ENCODE measurements at regions not wholly inside any gene's neighbourhood (a gene's known extent, or its start where the extent isn't known, plus 50 kb on each side); places are given as distances from the start of the nearest gene placed in this dataset.

DNA sequence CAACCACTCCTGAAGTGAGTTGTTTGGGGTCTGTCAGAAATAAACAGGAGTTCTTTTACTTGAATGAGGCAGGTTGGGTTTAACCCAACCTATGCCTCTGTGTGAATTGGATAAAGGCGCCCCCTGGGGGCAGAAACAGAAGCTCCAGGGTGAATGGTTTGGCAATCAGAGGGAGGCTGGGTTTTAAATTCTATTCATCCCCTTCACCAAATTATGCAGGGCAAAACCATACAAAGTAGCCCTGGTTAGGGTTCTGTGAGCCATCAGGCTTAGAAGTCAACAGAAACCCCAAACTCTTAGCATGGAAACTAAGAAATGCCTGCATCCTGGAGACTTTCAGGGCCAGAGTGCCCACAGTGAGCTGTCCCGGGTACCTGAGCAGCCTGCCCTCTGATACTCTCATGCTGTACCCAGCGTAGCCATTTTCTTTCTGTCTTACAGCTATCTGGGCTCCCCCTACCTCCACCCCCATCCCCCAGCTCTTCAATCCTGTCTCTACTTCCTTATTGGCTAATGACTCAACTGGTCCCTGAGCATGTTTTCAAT lies 241.5 kb downstream of the ICOS start:
- Histone ChIP-seq H3K27ac (ENCODE audit: low read length) (no peak overlapping the region), H3K9me2 (replicated peaks; ENCODE audit: insufficient read depth, low read length) (no peaks in the 10 kb centered on the region), H3K36me3 (replicated peaks; ENCODE audit: insufficient read depth, low read length) (no peaks in the 10 kb centered on the region), H3K4me3 (ENCODE audit: low read length) (no peak overlapping the region), H3K27me3 (replicated peaks; ENCODE audit: insufficient read depth, low read length) (no peaks in the 10 kb centered on the region), H3F3A (ENCODE audit: insufficient read depth, low read length) (no peaks in the 10 kb centered on the region), H3K9ac (ENCODE audit: low read length) (no peak overlapping the region), H3K9me3 (replicated peaks; ENCODE audit: insufficient read depth, low read length) (no peaks in the 10 kb centered on the region), H4K20me1 (ENCODE audit: insufficient read depth, low read length) (no peaks in the 10 kb centered on the region), H3K4me1 (ENCODE audit: low read length) (no peaks in the 10 kb centered on the region), H3K79me2 (ENCODE audit: low read length) (no peaks in the 10 kb centered on the region), H3K4me2 (ENCODE audit: low read depth, low read length) (no peak overlapping the region), H2AFZ (ENCODE audit: low read length) (no peak overlapping the region)
- TF ChIP-seq, protein P1, sequence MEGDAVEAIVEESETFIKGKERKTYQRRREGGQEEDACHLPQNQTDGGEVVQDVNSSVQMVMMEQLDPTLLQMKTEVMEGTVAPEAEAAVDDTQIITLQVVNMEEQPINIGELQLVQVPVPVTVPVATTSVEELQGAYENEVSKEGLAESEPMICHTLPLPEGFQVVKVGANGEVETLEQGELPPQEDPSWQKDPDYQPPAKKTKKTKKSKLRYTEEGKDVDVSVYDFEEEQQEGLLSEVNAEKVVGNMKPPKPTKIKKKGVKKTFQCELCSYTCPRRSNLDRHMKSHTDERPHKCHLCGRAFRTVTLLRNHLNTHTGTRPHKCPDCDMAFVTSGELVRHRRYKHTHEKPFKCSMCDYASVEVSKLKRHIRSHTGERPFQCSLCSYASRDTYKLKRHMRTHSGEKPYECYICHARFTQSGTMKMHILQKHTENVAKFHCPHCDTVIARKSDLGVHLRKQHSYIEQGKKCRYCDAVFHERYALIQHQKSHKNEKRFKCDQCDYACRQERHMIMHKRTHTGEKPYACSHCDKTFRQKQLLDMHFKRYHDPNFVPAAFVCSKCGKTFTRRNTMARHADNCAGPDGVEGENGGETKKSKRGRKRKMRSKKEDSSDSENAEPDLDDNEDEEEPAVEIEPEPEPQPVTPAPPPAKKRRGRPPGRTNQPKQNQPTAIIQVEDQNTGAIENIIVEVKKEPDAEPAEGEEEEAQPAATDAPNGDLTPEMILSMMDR (IDR thresholded peaks at IDR 0.05; ENCODE audit: low read length) = peak; percentile 70
- no peak for TF ChIP-seq EZH2 (optimal IDR thresholded peaks at IDR 0.05; ENCODE audit: low read depth, low read length)
- DNase-seq = peak; percentile 45

DNA sequence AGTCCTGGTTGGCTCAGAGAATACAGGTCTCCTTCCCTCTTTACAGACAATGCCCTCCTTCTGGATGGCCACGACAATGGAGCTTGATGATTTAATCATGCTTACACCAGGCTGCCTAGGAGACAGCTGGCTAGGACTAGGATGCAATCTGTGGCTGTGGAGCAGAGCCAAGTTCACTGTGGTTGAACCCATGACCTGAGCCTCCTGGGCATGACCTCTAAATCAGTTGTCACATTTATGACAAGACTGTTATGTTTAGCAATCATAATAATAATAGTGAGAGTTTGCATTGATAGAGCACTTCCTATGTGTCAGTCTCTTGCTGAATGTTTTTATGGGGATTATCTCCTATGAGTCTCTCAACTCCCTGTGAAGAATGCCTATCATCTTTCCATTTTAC lies 244.1 kb downstream of the ICOS start:
- TF ChIP-seq EZH2phosphoT487 (IDR thresholded peaks at IDR 0.05; ENCODE audit: low read length) = no peak
- TF ChIP-seq, protein P1 (IDR thresholded peaks at IDR 0.05; ENCODE audit: low read length) = no peak
- TF ChIP-seq EZH2 (optimal IDR thresholded peaks at IDR 0.05; ENCODE audit: low read depth, low read length) = no peak
- no peak overlapping the region for H3K4me2 ChIP-seq (ENCODE audit: low read depth, low read length)
- no peaks in the 10 kb centered on the region for H3K79me2 ChIP-seq (ENCODE audit: low read length)
- no peak for DNase-seq
- H3K4me1 ChIP-seq (ENCODE audit: low read length) = no peaks in the 10 kb centered on the region
- no peaks in the 10 kb centered on the region for H3K9me2 ChIP-seq (replicated peaks; ENCODE audit: insufficient read depth, low read length)
- no peak overlapping the region for H3K27ac ChIP-seq (ENCODE audit: low read length)
- H3K4me3 ChIP-seq (ENCODE audit: low read length) = no peak overlapping the region
- H4K20me1 ChIP-seq (ENCODE audit: insufficient read depth, low read length) = no peaks in the 10 kb centered on the region
- H3K9me3 ChIP-seq (replicated peaks; ENCODE audit: insufficient read depth, low read length) = no peaks in the 10 kb centered on the region
- H3F3A ChIP-seq (ENCODE audit: insufficient read depth, low read length) = no peaks in the 10 kb centered on the region
- no peak overlapping the region for H2AFZ ChIP-seq (ENCODE audit: low read length)
- H3K27me3 ChIP-seq (replicated peaks; ENCODE audit: insufficient read depth, low read length) = no peaks in the 10 kb centered on the region
- H3K36me3 ChIP-seq (replicated peaks; ENCODE audit: insufficient read depth, low read length) = no peaks in the 10 kb centered on the region
- no peak overlapping the region for H3K9ac ChIP-seq (ENCODE audit: low read length)

DNA sequence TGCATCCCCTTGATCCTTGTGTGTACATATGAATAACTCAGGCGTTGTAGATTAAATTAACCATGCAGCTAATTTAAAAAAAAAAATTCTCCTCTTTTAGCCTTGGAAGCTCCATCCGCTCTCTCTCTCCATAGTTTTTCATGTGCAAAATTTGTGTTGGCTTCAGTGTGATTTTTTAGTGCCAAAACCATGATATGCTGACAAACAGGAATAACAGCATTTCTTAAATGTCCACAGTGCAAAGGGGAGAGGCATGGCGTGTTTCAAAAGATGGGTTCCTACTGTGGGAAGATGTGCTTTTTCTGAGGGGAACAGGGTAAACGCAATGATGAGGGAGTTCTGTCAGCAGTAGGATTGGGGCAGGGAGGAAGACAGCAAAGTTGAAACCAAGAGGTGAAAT lies 247.0 kb downstream of the ICOS start:
- H3K36me3 ChIP-seq (replicated peaks; ENCODE audit: insufficient read depth, low read length) = no peaks in the 10 kb centered on the region
- no peaks in the 10 kb centered on the region for H3K4me1 ChIP-seq (ENCODE audit: low read length)
- H3K4me2 ChIP-seq (ENCODE audit: low read depth, low read length) = no peak overlapping the region
- no peaks in the 10 kb centered on the region for H3K27me3 ChIP-seq (replicated peaks; ENCODE audit: insufficient read depth, low read length)
- H3K4me3 ChIP-seq (ENCODE audit: low read length) = no peak overlapping the region
- H3K79me2 ChIP-seq (ENCODE audit: low read length) = no peaks in the 10 kb centered on the region
- no peak for DNase-seq
- TF ChIP-seq EZH2 (optimal IDR thresholded peaks at IDR 0.05; ENCODE audit: low read depth, low read length) (no peak), EZH2phosphoT487 (IDR thresholded peaks at IDR 0.05; ENCODE audit: low read length) (no peak)
- TF ChIP-seq, protein P1 (IDR thresholded peaks at IDR 0.05; ENCODE audit: low read length) = no peak
- no peak overlapping the region for H2AFZ ChIP-seq (ENCODE audit: low read length)
- no peaks in the 10 kb centered on the region for H3F3A ChIP-seq (ENCODE audit: insufficient read depth, low read length)
- H3K9ac ChIP-seq (ENCODE audit: low read length) = no peak overlapping the region
- no peaks in the 10 kb centered on the region for H4K20me1 ChIP-seq (ENCODE audit: insufficient read depth, low read length)
- H3K9me2 ChIP-seq (replicated peaks; ENCODE audit: insufficient read depth, low read length) = no peaks in the 10 kb centered on the region
- no peak overlapping the region for H3K27ac ChIP-seq (ENCODE audit: low read length)
- H3K9me3 ChIP-seq (replicated peaks; ENCODE audit: insufficient read depth, low read length) = no peaks in the 10 kb centered on the region
